OCI-LY1 (cell line): ENCODE measurements at regions not wholly inside any gene's neighbourhood (a gene's known extent, or its start where the extent isn't known, plus 50 kb on each side); places are given as distances from the start of the nearest gene placed in this dataset.

Source experiments
- EZH2 ChIP-seq: fragments of 200-600 bp; sonication (generic), shearing (Covaris generic); IDR thresholded peaks from 2 replicates; pipeline ENCODE4 v1.8.0; 2017; ENCODE audit warnings: borderline replicate concordance, mixed run types, mild to moderate bottlenecking, antibody characterized with exemption, low read length, moderate library complexity, mixed read lengths
- TF ChIP-seq, protein P1 (sequence below): fragments of 200-600 bp; sonication (generic), shearing (Covaris generic); IDR thresholded peaks from 2 replicates; pipeline ENCODE4 v1.5.1; 2017; ENCODE audit warnings: mild to moderate bottlenecking, antibody characterized with exemption, low read length, moderate library complexity, mixed read lengths

DNA sequence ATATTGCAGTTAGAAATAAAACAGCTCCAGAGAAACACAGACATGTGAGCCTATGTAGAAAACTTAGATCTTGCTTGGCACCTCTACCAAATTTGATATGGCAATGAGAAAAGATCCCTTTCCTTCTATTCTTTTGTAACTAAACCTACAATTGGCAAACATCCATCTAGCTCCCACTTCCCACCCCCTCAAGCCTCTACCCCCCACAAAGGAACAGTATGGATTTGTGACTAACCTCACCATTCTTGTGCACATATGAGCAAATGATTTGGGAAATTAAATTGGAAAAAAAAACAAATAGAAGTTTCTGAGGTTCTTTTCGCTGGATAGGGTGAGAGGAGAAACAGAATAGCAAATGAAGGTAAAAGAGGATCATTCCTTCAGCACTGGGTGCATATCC is 85.8 kb upstream of the TIAM2 start:
- TF ChIP-seq, protein P1, sequence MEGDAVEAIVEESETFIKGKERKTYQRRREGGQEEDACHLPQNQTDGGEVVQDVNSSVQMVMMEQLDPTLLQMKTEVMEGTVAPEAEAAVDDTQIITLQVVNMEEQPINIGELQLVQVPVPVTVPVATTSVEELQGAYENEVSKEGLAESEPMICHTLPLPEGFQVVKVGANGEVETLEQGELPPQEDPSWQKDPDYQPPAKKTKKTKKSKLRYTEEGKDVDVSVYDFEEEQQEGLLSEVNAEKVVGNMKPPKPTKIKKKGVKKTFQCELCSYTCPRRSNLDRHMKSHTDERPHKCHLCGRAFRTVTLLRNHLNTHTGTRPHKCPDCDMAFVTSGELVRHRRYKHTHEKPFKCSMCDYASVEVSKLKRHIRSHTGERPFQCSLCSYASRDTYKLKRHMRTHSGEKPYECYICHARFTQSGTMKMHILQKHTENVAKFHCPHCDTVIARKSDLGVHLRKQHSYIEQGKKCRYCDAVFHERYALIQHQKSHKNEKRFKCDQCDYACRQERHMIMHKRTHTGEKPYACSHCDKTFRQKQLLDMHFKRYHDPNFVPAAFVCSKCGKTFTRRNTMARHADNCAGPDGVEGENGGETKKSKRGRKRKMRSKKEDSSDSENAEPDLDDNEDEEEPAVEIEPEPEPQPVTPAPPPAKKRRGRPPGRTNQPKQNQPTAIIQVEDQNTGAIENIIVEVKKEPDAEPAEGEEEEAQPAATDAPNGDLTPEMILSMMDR: no peak
- TF ChIP-seq EZH2: no peak
